CD4-positive, alpha-beta T cell (primary cell): ENCODE measurements at regions not wholly inside any gene's neighbourhood (a gene's known extent, or its start where the extent isn't known, plus 50 kb on each side); places are given as distances from the start of the nearest gene placed in this dataset.

Experiments used
- ATAC-seq: fragments of 200-7000 bp; cut with Tn5 transposase; one replicate; pipeline ENCODE4 v1.10.0; 2022; ENCODE audit warnings: mild to moderate bottlenecking; ENCODE audit not compliant: poor library complexity
- CTCF ChIA-PET: fragments of 350-600 bp; sonication (Branson Sonifier 250); formaldehyde crosslinking; loops from one replicate; lab custom pipeline; 2021; ENCODE audit warnings: antibody characterized with exemption, inconsistent platforms; lab: Charles Lee
- POLR2A ChIA-PET: fragments of 350-600 bp; sonication (Branson Sonifier 250); formaldehyde crosslinking; loops from one replicate; lab custom pipeline; 2021; ENCODE audit warnings: antibody characterized with exemption, inconsistent platforms; lab: Charles Lee
- DNase-seq, 14 experiments: peaks; one replicate each; pipeline ENCODE4 v3.0.0-alpha.2; 2013 to 2020; ENCODE audit warnings: mixed read lengths in 2 of 14
- H3K27ac ChIP-seq, 2 donors: one replicate each; pipeline versions ENCODE4 v1.5.1 to v1.7.0; 2013; ENCODE audit warnings: low read length in 2 of 2, low read depth in 1 of 2, mild to moderate bottlenecking in 1 of 2
- H3K27me3 ChIP-seq, 2 experiments: 1 replicate in 1 of 2; 2 replicates in 1 of 2; pipeline versions ENCODE4 v1.6.1 to v1.7.0; 2013; ENCODE audit warnings: low read length in 2 of 2, control low read depth in 1 of 2, mild to moderate bottlenecking in 1 of 2, moderate library complexity in 1 of 2; ENCODE audit not compliant: insufficient read depth in 2 of 2, control insufficient read depth in 1 of 2
- H3K36me3 ChIP-seq: one replicate; pipeline ENCODE4 v1.6.1; 2013; ENCODE audit warnings: low read length, control low read depth; ENCODE audit not compliant: insufficient read depth
- H3K4me1 ChIP-seq: one replicate; pipeline ENCODE4 v1.6.1; 2013; ENCODE audit warnings: low read length, control low read depth; ENCODE audit not compliant: insufficient read depth
- H3K4me3 ChIP-seq: one replicate; pipeline ENCODE4 v1.5.1; 2013; ENCODE audit warnings: mild to moderate bottlenecking, low read length, moderate library complexity
- H3K9me3 ChIP-seq, 2 experiments: 1 replicate in 1 of 2; 2 replicates in 1 of 2; pipeline versions ENCODE4 v1.6.1 to v1.7.0; 2013; ENCODE audit warnings: low read length in 2 of 2, mild to moderate bottlenecking in 2 of 2, control low read depth in 1 of 2, moderate library complexity in 1 of 2; ENCODE audit not compliant: control insufficient read depth in 1 of 2, insufficient read depth in 1 of 2
- H3K27ac Mint-ChIP-seq: one replicate; pipeline ENCODE4 v1.8.0; 2020; ENCODE audit warnings: mixed read lengths
- H3K27me3 Mint-ChIP-seq: one replicate; pipeline ENCODE4 v1.8.0; 2021; ENCODE audit warnings: mixed read lengths
- H3K36me3 Mint-ChIP-seq: one replicate; pipeline ENCODE4 v1.8.0; 2021; ENCODE audit warnings: low read depth, mixed read lengths
- H3K4me1 Mint-ChIP-seq: one replicate; pipeline ENCODE4 v1.8.0; 2021; ENCODE audit warnings: low read depth, mixed read lengths
- H3K4me3 Mint-ChIP-seq: one replicate; pipeline ENCODE4 v1.8.0; 2020; ENCODE audit warnings: mild to moderate bottlenecking, mixed read lengths
- H3K9me3 Mint-ChIP-seq: one replicate; pipeline ENCODE4 v1.8.0; 2020; ENCODE audit warnings: mixed read lengths
- intact Hi-C, 2 experiments: fragments of 100-400 bp; cut with DNase I in 1 of 2; cut with micrococcal nuclease in 1 of 2; formaldehyde crosslinking; loops; one replicate each; pipeline versions ENCODE4 v1.15.1 to v1.9.0; 2023 to 2025; cut with DNase I, micrococcal nuclease
- TF ChIP-seq, protein P1 (sequence below): fragments of 200-600 bp; IDR thresholded peaks from one replicate; pipeline ENCODE4 v1.8.0; 2022; ENCODE audit warnings: antibody characterized with exemption, mild to moderate bottlenecking

DNA sequence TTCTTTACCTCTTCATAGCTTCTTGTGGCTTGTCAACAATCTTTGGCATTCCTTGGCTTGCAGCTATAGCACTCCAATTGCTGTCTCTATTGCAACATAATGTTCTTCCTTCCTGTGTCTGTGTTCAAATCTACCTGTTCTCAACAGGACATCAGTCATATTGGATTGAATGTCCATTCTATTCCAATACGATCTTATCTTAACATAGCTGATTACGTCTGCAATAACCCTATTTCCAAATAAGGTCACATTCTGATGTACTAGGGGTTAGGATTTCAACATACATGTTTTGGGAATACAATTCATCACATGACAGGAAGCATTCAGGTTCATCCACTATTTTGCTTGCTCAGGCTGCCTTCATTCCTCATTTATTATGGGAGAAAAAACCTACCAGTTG lies 684.4 kb upstream of the CITED2 start:
- Histone ChIP-seq H3K9me3 (no peaks in the 10 kb centered on the region), H3K4me3 (no peak overlapping the region), H3K27ac (no peak overlapping the region), H3K4me1 (no peaks in the 10 kb centered on the region), H3K27me3 (peaks cover 0 to 4% of the 10 kb centered on the region in 2 experiments), H3K36me3 (no peaks in the 10 kb centered on the region)
- CTCF ChIA-PET, result no interaction called here
- Mint-ChIP-seq H3K36me3 (no peaks in the 10 kb centered on the region), H3K27ac (no peak overlapping the region), H3K27me3 (peaks cover 22% of the 10 kb centered on the region), H3K4me1 (no peaks in the 10 kb centered on the region), H3K4me3 (no peak overlapping the region), H3K9me3 (no peaks in the 10 kb centered on the region)
- intact Hi-C loops, result no loop called here
- ATAC-seq (no peak), DNase-seq (no peak)
- TF ChIP-seq, protein P1, sequence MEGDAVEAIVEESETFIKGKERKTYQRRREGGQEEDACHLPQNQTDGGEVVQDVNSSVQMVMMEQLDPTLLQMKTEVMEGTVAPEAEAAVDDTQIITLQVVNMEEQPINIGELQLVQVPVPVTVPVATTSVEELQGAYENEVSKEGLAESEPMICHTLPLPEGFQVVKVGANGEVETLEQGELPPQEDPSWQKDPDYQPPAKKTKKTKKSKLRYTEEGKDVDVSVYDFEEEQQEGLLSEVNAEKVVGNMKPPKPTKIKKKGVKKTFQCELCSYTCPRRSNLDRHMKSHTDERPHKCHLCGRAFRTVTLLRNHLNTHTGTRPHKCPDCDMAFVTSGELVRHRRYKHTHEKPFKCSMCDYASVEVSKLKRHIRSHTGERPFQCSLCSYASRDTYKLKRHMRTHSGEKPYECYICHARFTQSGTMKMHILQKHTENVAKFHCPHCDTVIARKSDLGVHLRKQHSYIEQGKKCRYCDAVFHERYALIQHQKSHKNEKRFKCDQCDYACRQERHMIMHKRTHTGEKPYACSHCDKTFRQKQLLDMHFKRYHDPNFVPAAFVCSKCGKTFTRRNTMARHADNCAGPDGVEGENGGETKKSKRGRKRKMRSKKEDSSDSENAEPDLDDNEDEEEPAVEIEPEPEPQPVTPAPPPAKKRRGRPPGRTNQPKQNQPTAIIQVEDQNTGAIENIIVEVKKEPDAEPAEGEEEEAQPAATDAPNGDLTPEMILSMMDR, result no peak
- POLR2A ChIA-PET, result no interaction called here

DNA sequence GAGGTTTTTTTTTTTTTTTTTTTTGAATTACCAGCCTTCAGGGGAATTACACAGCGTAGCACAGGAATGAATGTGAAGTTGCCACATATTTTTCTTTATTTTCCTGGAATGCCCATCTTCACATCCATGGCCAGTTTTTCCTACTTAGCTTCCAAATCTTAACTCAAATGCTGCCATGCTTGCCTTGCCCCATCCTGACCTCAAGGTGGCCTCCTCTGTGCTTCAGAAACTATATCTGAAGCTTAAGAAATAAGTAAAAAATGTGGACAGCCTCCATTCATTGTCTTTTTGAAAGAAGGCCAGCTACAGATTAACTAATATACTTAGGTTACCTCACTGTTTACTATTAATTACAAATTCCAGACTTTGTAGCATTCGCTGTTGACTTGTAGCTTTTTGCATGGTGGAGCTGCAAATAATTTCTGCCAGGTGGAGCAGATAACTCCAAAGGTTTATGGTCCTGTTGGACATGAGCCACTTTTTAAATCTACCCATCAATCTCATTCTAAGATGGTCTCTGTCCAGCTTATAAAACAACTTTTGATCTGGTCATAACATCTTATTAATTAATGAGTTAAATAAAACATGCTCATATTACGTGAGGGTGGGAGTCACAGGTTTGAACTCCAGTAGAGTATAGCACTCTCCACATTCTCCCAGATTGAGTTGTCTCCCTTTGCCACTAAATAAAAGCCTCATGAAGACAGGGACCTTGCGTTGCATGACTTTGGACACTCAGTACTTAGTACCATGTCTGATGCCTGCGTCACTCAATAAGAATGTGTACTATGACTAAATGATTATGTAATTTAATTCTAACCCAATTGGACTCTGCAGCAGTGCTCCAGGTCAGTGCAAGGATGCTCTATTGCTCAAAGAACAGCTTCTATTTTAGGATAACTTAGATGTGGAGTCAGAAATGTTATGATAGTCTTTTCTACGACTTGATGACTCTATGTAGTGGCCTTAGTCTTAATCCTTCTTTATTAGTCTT lies 678.6 kb upstream of the CITED2 start:
- POLR2A ChIA-PET, result no interaction called here
- Histone ChIP-seq H3K27ac (no peak overlapping the region), H3K4me1 (no peaks in the 10 kb centered on the region), H3K9me3 (no peaks in the 10 kb centered on the region), H3K36me3 (no peaks in the 10 kb centered on the region), H3K4me3 (no peak overlapping the region), H3K27me3 (no peaks in the 10 kb centered on the region)
- Mint-ChIP-seq H3K27ac (no peak overlapping the region), H3K9me3 (no peaks in the 10 kb centered on the region), H3K4me1 (no peaks in the 10 kb centered on the region), H3K27me3 (peaks cover 32% of the 10 kb centered on the region), H3K4me3 (no peak overlapping the region), H3K36me3 (no peaks in the 10 kb centered on the region)
- DNase-seq (no peak), ATAC-seq (no peak)
- CTCF ChIA-PET, result no interaction called here
- TF ChIP-seq, protein P1, result no peak
- intact Hi-C loops, result no loop called here

DNA sequence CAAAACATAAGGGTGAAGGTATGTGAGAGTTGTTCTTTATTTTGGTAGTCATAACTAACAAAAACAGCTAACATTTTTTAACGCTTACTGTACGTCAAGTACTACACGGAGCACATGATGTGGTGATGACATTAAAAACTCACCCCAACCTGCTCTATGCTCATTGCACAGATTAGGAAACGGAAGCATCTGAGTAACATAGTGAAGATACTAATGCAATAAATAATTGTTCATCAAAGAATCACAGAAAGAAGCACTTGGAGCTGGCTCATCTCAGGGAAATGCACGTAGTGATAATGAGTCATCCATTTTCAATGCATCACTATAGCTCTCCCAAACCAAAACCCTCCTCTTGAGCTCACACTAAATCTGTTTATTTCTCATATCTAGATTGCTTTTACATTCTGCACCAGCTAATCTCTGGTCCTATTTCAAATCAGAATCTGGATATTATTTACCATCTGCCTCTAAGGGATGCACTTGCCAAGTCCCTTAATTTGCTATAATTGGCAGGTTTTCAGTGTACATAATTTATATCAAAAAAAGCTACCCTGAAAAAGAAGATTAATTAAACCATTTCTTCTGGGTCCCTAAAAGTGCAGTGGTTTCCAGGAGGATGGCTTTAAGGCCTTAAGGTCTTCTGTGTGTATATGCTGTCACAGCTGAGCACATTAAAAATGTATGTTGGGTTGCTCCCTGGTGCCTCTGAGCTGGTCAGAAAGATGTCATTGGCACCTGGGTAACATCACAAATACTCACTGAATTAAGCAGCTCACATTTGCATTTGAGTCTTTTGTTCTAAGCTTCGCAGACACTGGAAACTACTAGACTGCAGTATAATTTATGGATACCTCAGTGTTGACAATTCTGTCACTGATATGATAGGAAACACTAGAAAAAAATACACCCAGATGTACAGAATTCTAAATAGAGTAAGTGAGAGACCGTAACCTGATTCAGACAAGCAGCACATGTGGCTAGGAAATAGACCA lies 677.4 kb upstream of the CITED2 start:
- H3K9me3 ChIP-seq, result no peaks in the 10 kb centered on the region
- TF ChIP-seq, protein P1, result no peak
- H3K36me3 Mint-ChIP-seq, result no peaks in the 10 kb centered on the region
- no peak overlapping the region for H3K27ac ChIP-seq
- ATAC-seq, result no peak
- H3K4me3 ChIP-seq, result no peak overlapping the region
- intact Hi-C loops, result no loop called here
- H3K27me3 Mint-ChIP-seq, result peaks cover 31% of the 10 kb centered on the region
- no peak for DNase-seq
- no peaks in the 10 kb centered on the region for H3K4me1 ChIP-seq
- POLR2A ChIA-PET, result no interaction called here
- no peaks in the 10 kb centered on the region for H3K36me3 ChIP-seq
- CTCF ChIA-PET, result no interaction called here
- H3K4me1 Mint-ChIP-seq, result no peaks in the 10 kb centered on the region
- H3K9me3 Mint-ChIP-seq, result no peaks in the 10 kb centered on the region
- H3K27me3 ChIP-seq, result no peaks in the 10 kb centered on the region
- H3K27ac Mint-ChIP-seq, result no peak overlapping the region
- no peak overlapping the region for H3K4me3 Mint-ChIP-seq
